GOT3 (cell line): ENCODE measurements at regions not wholly inside any gene's neighbourhood (a gene's known extent, or its start where the extent isn't known, plus 50 kb on each side); places are given as distances from the start of the nearest gene placed in this dataset.

Source experiments
- DNase-seq: peaks from one replicate; lab custom pipeline; 2025; ENCODE audit warnings: mixed read lengths; lab: John Stamatoyannopoulos, UW

DNA sequence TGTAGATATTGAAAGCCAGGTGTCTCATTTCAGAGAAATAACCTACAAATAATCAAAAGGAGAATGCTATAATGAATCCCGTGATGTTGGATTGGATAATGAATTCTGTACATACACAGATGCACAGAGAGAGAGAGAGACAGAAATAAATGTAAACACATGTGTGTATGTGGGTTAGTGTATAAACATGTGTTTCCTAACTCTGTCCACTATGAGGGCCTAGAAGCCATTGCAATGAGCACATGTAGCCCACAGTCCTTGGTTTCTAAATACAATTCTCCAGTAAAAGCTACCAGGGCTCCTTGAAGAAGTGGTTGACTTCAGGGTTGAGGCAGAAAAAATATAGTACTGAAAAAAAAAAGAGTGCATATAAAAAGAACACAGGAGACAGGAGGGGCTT is 109.5 kb downstream of the INHBB start:
- no peak for DNase-seq

DNA sequence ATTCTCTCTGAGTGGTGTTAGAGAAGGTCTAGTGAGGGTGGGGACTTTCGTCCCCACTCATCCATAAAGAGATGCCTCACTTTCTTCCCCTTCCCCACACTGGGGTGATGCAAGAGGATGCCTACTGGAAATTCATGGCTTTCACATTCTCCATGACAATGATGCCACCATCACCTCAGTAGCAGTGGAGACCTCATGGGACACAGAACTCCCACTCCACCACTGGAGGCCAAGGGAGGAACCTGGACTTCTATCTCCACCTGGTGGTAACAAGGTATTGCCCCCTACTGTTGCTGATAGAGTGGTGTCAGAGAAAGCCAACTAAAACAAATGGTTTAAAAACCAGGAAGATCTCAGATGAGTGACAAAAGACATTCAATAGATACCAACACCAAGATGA is 110.9 kb downstream of the INHBB start:
- no peak for DNase-seq

DNA sequence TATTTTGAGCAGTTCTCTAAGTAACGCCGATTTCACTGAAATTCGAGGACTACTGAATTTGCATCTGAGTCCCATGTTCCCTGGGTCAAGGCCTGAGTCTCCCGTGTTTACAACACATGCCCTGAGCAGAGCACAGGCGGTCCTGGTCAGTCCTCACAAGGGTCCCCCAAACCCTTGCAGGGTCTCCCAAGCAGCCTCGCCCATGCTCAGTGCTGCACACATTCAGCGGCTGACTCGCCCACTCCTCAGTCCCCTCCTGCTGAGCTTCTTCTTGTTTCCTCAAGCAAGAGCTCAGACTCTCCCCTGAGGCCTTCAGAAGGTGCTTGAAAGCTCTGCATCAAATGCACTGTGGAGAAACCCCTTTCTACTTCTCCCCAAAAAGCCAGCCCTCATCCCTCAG is 114.6 kb downstream of the INHBB start:
- DNase-seq: no peak

DNA sequence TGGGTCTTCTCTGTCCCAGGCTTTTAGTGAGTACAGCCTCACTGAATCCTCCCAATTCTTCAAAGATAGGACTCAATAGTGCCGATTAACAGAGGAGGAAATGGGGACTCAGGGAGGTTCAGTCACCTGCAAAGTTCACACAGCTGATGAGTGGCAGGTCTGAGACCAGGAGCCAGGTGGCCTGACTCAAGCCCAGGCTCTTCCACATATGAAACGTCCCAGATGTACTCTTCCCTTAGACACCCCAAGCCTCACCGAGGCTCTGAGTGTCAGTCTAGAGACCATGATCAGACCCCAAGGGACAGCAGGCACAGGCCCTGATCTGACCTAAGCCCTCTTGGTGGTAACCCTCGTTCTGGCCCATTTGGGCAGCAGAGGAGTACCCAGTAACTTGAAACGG is 115.2 kb downstream of the INHBB start:
- no peak for DNase-seq

DNA sequence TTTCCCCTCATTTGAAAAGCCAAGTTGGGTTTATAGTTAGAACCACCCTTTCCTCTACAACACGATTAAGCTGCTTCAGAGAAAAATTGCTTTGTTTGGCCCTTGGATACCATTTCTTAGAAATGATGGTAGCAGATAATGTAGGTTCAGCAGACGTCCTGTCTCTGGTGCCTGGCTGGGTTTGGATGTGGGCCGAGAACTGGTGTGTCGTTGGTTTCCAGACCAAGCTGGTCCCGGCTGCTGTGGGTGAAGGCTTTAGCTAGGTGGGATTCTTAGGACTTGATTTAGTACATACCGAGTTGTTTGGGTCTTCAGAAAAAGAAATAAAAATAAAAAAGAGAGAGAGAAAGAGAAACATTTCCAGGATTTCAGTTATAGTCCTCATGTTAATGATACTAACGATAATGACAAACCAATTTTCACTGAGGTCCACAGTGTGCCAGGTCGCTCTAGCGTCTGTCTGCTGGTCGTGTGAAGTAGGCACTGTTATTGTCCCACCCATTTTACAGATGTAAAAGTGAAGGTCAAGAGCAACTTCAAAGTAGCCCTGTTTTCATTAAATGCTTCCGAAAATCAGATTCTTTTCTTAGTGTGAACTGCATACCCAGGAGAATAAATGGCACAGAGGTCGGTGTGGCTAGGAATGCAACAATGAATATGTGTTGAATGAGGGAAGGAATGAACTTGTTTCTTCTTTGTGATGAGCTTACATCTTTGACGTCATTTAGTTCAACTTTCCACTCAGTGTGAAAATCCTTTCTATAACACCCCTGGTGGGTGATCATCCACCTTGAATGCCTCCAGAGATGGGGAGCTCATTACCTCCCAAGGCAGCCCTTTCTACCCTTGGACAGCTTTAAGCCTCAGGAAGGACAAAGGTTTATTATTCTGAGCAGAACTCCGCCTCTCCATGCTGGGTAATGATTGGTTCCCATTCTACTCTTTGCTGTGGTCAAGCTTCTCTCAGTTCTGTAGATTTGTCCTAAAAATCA is 115.9 kb downstream of the INHBB start:
- no peak for DNase-seq

DNA sequence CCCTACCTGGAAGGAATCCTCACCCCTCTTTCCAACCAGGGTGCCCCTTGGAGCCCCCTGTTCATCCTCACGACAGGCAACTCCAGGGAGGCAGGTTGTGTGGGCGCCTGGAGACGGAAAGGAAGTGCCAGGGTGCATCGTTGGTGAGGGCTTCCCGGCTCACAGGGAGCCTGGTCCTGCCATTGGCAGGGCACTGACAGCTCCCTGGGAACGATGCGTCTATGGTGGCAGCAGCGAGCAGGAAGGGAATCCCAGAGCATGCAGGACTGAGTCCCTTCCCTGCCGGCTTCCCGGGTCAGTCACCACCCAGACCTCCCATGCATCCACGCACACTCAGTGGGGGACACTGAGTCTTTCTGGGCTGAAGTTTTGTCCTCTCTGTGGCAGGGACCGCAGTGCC is 117.6 kb downstream of the INHBB start:
- DNase-seq: no peak

DNA sequence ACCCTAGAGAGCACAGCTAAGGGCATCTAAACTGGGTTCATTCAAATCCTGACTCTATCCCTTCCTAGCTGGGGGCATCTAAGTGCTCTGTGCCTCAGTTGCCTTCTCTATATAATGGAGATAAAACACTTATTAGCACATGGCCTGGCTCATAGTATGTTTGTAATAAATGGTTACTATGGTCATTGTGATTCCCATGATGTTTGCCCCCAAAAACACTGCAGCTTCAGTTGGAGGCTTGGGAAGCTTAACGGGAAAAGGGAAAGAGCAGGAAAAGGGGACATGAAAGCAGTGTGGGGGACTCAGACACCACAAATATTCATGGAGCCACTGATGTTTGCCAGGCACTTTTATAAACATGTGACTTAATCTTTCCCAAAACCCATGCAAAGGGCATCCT is 118.1 kb downstream of the INHBB start:
- no peak for DNase-seq

DNA sequence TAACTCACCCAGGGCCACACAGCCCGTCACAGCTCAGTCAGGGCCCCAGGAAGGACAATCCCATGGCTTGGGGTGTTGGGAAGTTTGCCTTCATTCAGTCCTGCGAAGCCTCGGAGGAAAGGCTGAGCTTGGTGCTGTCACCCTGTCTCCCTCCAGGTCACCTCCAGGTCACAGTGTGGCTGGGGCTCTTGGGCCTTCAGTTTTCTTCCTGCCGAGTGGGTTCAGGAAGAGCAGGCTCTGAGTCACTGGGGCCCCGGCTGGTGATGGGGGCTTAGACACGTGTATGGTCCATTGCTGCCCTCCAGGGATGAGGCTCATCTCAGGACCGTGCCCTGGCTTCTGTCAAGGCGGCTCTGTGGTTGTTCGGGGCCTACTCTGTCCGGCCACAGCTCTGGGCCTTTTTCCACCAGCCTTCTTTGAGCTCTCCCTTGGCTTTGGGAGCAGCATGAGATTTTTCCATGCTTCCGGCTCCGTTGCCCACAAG is 118.6 kb downstream of the INHBB start:
- DNase-seq: no peak

DNA sequence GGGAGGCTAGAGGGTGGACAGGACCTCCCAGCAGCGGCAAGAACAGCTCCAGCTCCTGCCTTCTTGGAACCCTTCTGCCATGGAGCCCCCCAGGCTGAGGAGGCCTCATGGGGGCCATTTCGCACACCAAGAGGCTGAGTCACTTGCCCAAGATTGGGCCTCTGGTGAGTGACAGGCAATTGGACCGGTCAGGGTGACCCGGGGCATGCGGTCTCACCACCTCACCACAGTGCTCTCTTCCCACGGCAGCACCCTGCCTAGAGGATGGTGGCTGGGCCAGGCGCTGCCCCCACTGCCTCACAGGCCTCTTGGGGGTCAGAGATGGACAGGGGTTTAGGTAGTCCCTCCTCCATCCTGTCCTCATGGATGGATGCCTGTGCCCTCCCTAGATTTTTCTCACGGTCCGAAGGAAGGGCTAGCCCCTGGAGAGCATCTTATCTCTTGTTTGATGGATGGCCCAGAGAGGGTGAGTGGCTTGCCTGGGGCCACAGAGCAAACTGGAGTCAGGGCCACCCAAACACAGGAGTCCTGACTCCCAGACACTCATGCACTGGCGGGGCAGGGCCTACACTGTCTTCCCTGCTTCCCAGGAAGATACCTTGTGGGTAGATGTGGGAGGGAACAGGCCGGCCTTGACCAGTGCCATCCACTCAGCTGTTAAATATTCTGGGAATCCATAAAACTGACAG is 119.2 kb downstream of the INHBB start:
- DNase-seq: no peak

DNA sequence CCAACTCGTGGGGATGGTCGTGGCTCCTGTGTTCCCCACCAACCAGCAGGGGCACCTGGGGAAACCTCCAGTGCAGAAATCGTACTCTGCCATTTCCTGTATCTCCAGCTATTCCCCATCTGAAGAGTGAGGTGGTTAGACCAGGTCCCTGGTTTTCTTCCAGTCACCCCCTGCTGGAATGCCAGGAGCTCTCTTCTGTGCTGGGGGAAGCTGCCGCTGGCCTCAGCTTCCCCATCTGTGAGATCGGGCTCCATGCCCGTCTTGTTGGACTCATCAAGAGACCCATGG is 119.7 kb downstream of the INHBB start:
- DNase-seq: no peak

DNA sequence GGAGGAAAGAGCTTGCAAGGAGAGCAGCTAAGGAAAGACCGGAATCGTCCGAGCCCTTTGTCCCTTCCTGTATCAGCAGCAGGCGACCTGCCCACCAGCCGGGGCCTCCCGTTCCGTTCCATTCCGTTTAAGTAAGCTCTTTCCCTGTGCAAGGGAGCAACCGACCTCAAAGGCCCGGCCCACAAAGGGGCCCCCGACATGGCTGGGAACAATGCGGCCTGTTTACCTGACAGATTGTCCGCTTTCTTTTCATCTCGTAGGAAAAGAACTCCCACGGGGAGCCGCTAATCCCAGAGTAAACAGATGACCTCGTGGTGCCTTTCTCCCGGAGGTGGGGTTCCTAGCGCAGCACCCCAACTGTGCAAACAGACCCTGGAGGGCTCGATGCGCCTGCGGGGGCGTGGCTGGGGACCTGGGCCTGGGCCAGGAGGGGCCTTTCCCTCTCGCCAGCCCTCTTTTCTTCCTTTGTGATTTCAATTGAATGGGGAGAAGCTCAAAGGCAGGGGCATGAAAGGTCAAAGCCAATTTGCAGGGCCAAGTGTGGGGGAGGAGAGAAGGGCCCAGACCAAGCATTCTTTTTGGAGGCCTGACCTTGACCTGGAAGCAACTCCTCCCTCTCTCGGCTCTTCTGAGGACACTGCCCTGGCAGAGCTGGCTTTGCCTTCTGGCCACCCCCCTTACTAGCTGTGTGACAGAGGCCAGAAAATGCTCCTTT is 120.2 kb downstream of the INHBB start:
- no peak for DNase-seq

DNA sequence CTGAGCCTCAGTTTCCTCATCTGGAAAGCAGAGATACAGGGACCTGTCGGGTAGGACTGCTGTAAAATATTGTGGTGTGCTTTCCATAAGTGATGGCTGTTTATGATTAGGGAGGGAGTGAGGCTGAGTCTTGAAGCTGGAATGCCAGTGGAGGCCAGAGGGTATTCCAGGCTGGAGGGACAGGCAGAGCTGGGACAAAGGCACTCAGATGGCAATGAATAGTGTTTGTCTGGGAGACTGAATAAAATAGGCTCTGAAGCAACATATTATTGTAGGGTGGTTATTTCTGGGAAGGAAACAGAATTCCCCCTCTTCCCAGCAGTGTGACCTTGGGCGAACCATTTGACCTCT is 120.7 kb downstream of the INHBB start:
- DNase-seq: no peak

DNA sequence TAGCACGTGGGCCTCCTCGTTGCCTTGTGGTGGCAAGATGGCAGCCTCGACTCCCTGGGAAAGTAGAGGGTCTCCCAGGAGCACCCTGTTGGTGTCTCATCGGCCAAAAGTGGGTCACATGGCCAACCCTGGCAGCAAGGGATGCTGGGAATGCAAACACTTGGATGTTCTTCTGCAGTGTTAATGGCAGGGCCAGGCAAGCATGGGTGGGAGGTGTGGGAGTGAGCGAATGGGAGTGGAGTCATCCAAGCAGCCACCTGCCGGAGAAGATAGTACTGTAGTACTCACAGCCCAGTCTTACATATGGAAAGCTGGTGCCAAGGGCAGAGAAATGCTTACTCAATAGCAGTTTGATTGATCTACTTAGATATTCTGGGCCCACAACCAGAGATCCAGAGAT is 122.2 kb downstream of the INHBB start:
- DNase-seq: no peak

DNA sequence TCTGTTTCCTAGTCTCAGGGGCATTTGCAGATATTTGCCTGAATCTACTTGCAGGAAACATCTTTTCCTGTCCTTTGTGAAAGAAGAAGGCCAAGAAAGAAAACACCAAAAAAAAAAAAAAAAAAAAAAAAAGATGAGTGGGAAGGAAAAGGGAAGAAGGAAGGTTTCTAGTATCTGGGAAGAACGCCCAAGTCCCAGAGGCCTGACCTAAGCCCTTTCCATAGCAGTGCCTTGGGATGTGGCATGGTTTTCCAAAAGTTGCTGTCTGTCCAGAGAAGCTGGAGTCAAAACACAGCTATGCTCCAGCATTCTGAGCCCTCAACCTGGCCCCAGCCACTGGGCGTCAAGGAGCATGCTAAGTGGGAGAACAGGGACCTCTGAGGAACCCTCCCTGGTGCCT is 123.5 kb downstream of the INHBB start:
- no peak for DNase-seq

DNA sequence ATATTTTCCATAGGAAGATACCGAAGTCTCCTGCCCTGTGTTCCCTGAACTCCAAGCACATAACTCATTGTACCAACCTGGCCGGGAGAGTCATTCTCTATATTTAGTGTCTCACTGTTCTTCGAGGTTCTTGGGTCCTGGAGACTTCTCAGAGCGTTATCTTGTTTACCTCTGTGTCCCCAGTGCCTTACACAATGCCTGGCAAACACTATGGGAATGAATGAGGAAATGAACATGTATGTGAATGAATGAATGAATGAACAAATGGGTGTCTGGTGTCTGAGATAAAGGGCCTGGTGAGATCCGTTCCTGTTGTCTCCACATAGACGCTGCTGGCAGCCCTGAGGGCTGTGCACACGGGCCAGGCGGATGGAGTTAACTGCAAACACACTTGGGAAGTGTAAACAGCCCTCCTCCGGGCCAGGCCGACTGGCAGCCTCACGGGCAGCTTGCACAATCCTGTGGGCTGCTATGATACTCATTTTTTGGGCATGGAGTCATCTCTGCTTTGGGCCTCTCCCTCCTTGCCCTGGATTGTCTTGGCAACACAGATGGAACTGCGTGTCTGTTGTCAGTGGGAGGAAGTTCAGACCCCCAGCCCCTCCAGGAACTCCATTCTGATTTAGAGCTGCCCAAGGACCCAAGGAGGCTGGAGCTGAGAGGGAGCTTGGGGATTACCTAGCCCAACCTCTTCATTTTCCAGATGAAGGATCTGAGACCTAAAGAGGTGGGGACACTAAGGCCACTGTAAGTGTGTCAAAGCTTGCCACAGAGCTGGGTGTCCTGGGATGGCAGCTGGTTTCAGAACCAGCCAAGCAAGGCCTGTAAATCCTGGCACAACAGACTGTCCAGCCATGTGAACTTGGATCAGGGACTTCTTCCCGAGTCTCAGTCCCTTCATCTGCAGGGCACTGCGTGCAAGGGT is 124.4 kb downstream of the INHBB start:
- peak; percentile 53 for DNase-seq

DNA sequence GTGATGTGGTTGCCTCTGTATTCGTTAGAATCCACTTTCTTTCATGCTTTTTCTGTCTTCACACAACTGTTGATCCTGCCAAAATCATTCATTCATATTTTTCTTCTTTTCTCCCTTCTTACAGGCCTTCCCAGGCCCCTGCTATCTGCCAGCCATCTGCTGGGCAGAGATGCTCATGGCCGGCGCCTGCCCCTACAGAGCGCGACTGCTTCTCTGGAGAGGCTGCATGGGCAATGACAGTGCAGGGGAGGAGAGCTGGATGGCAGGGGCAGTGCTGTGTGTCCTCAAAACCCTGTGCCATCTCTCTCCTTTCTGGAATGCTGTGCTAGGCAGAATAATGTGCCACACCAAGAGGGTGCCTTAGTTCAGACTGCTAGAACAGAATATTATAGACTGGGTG is 125.2 kb downstream of the INHBB start:
- no peak for DNase-seq

DNA sequence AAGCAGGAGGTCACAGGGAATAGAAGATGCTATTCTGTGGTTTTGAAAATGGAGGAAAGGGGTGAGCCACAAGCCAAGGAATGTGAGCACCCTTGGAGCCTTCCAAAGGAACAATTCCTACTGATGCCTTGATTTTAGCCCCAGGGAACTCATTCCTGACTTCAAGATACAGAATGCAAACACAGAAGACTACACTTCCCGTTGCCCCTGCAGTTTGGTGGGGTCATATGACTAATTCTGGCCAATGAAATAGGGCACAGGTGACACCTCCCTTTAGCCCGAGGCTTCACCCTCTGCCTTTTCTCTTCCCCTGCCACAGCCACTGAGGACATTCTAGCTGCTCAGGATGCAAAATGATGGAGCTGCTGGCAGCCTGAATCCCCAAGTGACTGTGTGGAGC is 126.1 kb downstream of the INHBB start:
- DNase-seq: no peak

DNA sequence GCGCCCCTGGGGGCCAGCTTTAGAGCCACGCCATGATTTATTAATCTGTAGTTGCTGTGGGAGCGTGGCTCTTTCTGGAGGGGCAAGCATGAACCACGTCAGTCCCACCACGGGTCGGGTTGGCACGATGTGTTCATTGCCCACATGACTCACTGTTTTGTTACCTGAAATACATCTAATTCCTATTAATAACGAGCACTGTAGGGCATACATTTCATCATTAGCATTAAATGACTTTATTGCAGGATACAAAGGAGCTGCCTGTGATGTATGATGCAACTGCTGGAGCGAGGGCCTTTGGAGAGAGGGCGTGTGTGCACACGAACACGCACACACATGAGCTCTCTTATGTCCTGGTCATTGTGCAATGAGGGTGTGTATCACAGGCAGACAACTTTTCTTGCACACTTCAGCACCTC is 127.0 kb downstream of the INHBB start:
- no peak for DNase-seq

DNA sequence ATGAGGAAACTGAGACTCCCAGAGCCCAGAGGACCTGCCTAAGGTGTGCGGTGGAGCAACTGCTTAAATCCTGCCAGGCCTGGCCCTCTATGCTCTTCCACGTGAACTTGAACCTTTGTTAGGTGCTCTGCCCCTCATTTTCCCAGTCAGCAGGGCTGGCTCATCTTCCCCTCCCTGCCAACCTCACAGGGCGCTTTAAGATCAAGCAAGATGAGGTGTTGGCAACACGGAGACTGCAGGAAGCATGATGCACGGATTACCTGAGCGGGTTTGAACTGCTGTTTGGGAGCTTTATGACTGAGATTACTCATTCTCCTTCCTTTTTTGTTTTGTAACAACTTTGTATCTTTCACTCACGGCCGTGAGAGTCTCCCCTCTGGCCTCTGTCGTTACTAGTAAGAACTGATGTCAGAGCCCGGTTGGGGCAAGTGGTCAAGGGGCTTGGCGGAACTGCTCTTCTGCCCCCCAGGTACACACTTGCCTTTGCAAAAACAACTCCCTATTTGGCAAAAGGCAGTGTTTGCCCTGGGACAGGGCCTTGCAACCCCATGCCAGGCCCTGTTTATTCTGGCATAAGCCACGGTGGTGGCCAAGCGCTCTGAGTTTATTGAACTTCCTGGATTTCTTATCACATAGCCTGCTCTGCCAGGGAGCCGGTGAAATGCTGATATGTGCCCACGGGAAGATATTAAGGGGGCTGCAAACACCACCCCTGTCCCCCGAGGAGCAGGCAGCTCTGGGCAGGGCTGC is 127.8 kb downstream of the INHBB start:
- DNase-seq: no peak

DNA sequence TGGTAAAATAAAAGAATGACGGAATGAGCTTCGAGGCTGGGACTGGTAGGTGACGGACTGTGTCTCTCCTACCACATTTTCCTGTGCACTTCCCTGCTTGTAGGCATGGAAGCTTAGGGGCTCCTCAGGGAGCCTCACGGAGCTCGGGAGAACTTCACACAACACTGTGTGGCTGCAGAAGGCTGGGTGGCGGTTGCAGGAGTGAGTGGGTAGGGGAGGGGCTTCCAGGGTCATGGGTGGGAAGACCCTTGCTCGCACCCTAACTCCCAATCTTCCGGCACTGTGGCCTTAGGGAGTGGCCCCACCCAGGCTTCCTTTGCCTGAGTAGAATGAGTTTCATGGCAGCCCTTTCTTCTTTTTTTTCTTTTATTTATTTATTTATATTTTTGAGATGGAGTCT is 128.6 kb downstream of the INHBB start:
- no peak for DNase-seq

DNA sequence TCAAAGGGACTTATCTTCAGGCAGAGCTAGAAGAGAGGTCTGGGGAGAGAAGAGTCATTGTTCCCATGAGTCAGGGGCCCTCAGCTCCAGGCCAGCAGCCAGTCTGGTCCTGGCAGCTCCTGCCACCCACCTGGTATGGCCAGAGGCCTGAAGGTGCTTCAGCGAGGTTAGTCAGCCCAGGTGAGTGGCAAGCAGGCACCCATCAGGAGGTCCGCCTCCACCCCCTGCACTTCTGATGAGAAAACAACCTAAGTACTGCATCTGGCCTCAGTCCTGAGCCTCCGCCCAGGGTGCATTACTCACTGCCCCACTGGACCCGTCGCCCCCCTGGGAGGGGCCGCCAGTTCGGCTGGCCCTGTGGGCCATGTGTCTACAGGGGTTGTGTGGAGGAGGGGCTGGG is 130.2 kb downstream of the INHBB start:
- DNase-seq: no peak
